Naive thymus-derived CD4-positive, alpha-beta T cell (primary cell): ENCODE measurements at regions not wholly inside any gene's neighbourhood (a gene's known extent, or its start where the extent isn't known, plus 50 kb on each side); places are given as distances from the start of the nearest gene placed in this dataset.

Experiments used
- ATAC-seq: fragments of 150-1000 bp; cut with Tn5 transposase; 2 replicates; pipeline ENCODE4 v1.10.0; 2021; ENCODE audit warnings: mild to moderate bottlenecking, moderate library complexity
- CTCF ChIA-PET: fragments of 350-600 bp; sonication (Branson Sonifier 250); formaldehyde crosslinking; loops from one replicate; lab custom pipeline; 2021; ENCODE audit warnings: antibody characterized with exemption; lab: Charles Lee
- POLR2A ChIA-PET: fragments of 350-600 bp; sonication (Branson Sonifier 250); formaldehyde crosslinking; loops from one replicate; lab custom pipeline; 2021; ENCODE audit warnings: antibody characterized with exemption, inconsistent platforms; lab: Charles Lee
- DNase-seq, 9 donors: peaks; one replicate each; pipeline versions ENCODE4 v3.0.0 to v3.0.0-alpha.2; 2020 to 2022; ENCODE audit warnings: mixed read lengths in 1 of 9
- H3K27ac ChIP-seq: one replicate; pipeline ENCODE4 v1.7.0; 2013; ENCODE audit warnings: mild to moderate bottlenecking, low read depth, low read length, moderate library complexity
- H3K27me3 ChIP-seq, 2 donors: one replicate each; pipeline ENCODE4 v1.7.0; 2013; ENCODE audit warnings: low read length in 2 of 2, mild to moderate bottlenecking in 2 of 2, moderate library complexity in 2 of 2; ENCODE audit not compliant: control insufficient read depth in 2 of 2, insufficient read depth in 2 of 2
- H3K36me3 ChIP-seq, 3 experiments: 1 replicate in 2 of 3; 2 replicates in 1 of 3; pipeline ENCODE4 v1.7.0; 2013; ENCODE audit warnings: low read length in 3 of 3, mild to moderate bottlenecking in 3 of 3, moderate library complexity in 1 of 3; ENCODE audit not compliant: insufficient read depth in 3 of 3, control insufficient read depth in 2 of 3
- H3K4me1 ChIP-seq, 2 donors: one replicate each; pipeline ENCODE4 v1.7.0; 2013; ENCODE audit warnings: low read length in 2 of 2, mild to moderate bottlenecking in 2 of 2, moderate library complexity in 1 of 2; ENCODE audit not compliant: control insufficient read depth in 2 of 2, insufficient read depth in 2 of 2
- H3K4me3 ChIP-seq: 2 replicates; pipeline ENCODE4 v1.7.0; 2013; ENCODE audit warnings: mild to moderate bottlenecking, low read length
- H3K9me3 ChIP-seq, 3 experiments: 1 replicate in 2 of 3; 2 replicates in 1 of 3; pipeline ENCODE4 v1.7.0; 2013; ENCODE audit warnings: low read length in 3 of 3; ENCODE audit not compliant: control insufficient read depth in 2 of 3
- H3K27ac Mint-ChIP-seq, 9 donors: one replicate each; pipeline ENCODE4 v1.8.0; 2020 to 2022; ENCODE audit warnings: mixed read lengths in 9 of 9, mild to moderate bottlenecking in 8 of 9, moderate library complexity in 5 of 9, inconsistent platforms in 2 of 9
- H3K27me3 Mint-ChIP-seq, 5 donors: one replicate each; pipeline ENCODE4 v1.8.0; 2021 to 2022; ENCODE audit warnings: mixed read lengths in 5 of 5, mild to moderate bottlenecking in 1 of 5
- H3K36me3 Mint-ChIP-seq, 5 donors: one replicate each; pipeline ENCODE4 v1.8.0; 2020 to 2022; ENCODE audit warnings: mixed read lengths in 5 of 5, mild to moderate bottlenecking in 3 of 5, inconsistent platforms in 1 of 5
- H3K4me1 Mint-ChIP-seq, 7 donors: one replicate each; pipeline ENCODE4 v1.8.0; 2020 to 2022; ENCODE audit warnings: mixed read lengths in 7 of 7, mild to moderate bottlenecking in 3 of 7, inconsistent platforms in 1 of 7
- H3K4me3 Mint-ChIP-seq, 10 donors: one replicate each; pipeline ENCODE4 v1.8.0; 2020 to 2022; ENCODE audit warnings: mild to moderate bottlenecking in 10 of 10, mixed read lengths in 10 of 10, moderate library complexity in 6 of 10, inconsistent platforms in 2 of 10
- H3K9me3 Mint-ChIP-seq, 11 donors: one replicate each; pipeline ENCODE4 v1.8.0; 2020 to 2022; ENCODE audit warnings: mixed read lengths in 11 of 11, mild to moderate bottlenecking in 4 of 11, inconsistent platforms in 1 of 11, moderate library complexity in 1 of 11
- intact Hi-C, 2 donors: fragments of 100-400 bp; cut with micrococcal nuclease; formaldehyde crosslinking; loops; one replicate each; pipeline ENCODE4 v1.15.1; 2023

DNA sequence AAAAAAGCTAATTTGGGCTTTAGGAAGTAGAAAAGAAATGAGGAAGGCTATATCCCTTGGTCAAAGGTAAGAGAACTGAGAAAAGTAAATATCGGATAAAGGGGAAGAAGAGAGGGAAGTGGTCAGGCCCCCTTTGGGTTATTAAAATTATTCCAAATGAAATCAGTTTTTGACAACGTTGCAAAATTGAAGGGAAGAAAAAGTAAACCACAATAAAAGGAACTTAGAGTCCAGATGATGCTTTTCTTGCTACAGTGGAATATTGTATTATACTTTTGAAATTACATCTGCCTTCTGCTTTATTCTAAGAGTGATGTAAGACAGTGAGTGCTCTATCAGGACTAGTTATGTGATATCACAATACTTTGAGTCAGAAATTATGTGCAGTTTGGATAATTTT lies 59.4 kb upstream of the RBPJ start:
- Mint-ChIP-seq H3K36me3 (peaks cover 0 to 6% (median 0%) of the 10 kb centered on the region in 5 donors), H3K4me1 (peaks cover 0 to 1% (median 0%) of the 10 kb centered on the region in 7 donors), H3K9me3 (peaks cover 0 to 8% (median 2%) of the 10 kb centered on the region in 11 donors), H3K4me3 (no peak overlapping the region), H3K27me3 (peaks cover 1 to 11% (median 6%) of the 10 kb centered on the region in 5 donors), H3K27ac (no peak overlapping the region)
- H3K9me3 ChIP-seq = no peaks in the 10 kb centered on the region
- H3K4me1 ChIP-seq = no peaks in the 10 kb centered on the region
- ATAC-seq = no peak
- CTCF ChIA-PET = no interaction called here
- no peaks in the 10 kb centered on the region for H3K27me3 ChIP-seq
- no peak for DNase-seq
- no peak overlapping the region for H3K4me3 ChIP-seq
- no peaks in the 10 kb centered on the region for H3K36me3 ChIP-seq
- POLR2A ChIA-PET = no interaction called here
- no peak overlapping the region for H3K27ac ChIP-seq
- intact Hi-C loops = no loop called here

DNA sequence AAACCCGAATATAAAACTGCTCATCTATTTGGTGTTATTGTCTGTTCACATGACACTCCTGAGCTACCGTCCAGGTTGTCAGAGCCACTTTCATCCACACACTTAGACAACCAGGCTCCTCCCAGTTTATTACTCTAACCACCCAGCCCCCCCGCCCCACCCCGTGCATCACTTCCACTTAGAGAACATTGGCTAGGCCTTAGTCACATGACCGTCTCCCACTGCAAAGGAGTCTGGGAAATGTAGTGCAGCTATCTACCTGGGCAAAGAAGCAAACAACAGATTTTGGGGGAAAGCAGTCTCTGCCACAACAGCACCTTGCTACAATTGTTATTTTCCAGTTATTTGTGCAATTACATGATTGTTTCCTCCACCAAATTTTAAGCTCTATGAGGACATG lies 57.6 kb upstream of the RBPJ start:
- H3K27ac ChIP-seq = no peak overlapping the region
- CTCF ChIA-PET = no interaction called here

DNA sequence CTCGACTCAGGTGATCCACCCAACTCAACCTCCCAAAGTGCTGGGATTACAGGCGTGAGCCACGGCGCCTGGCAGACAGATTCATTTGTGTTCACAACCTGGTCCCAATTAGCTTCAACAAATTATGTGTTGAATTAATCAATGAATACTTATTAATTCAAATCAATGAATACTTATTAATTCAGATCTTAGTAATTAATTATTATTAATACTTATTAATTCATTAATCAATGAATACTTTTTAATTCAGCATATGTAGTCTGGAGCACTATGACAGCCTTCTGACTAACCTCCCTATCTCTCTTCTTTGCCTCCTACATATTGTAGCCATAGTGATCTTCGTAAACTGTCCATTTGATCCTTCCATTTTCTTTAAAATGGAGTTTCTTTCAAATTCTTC lies 56.7 kb upstream of the RBPJ start:
- peaks cover 0 to 14% (median 0%) of the 10 kb centered on the region in 7 donors for H3K4me1 Mint-ChIP-seq
- Histone ChIP-seq H3K27me3 (no peaks in the 10 kb centered on the region), H3K27ac (no peak overlapping the region), H3K9me3 (no peaks in the 10 kb centered on the region), H3K4me3 (no peak overlapping the region), H3K4me1 (no peaks in the 10 kb centered on the region), H3K36me3 (no peaks in the 10 kb centered on the region)
- intact Hi-C loops = no loop called here
- H3K9me3 Mint-ChIP-seq = peaks cover 0 to 8% (median 2%) of the 10 kb centered on the region in 11 donors
- ChIA-PET CTCF (no interaction called here), POLR2A (no interaction called here)
- ATAC-seq = no peak
- no peak for DNase-seq
- no peak overlapping the region for H3K27ac Mint-ChIP-seq
- H3K27me3 Mint-ChIP-seq = peaks cover 4 to 11% (median 6%) of the 10 kb centered on the region in 5 donors
- H3K36me3 Mint-ChIP-seq = peaks cover 0 to 6% (median 0%) of the 10 kb centered on the region in 5 donors
- H3K4me3 Mint-ChIP-seq = no peak overlapping the region

More for the DNA sequence above, 57.6 kb upstream of the RBPJ start:
- Histone ChIP-seq H3K4me3 (no peak overlapping the region), H3K27me3 (no peaks in the 10 kb centered on the region), H3K9me3 (no peaks in the 10 kb centered on the region), H3K36me3 (no peaks in the 10 kb centered on the region), H3K4me1 (no peaks in the 10 kb centered on the region)
- peaks cover 0 to 6% (median 0%) of the 10 kb centered on the region in 5 donors for H3K36me3 Mint-ChIP-seq
- H3K4me1 Mint-ChIP-seq = peaks cover 0 to 7% (median 0%) of the 10 kb centered on the region in 7 donors
- peaks cover 4 to 11% (median 6%) of the 10 kb centered on the region in 5 donors for H3K27me3 Mint-ChIP-seq
- intact Hi-C loops = no loop called here
- POLR2A ChIA-PET = no interaction called here
- DNase-seq (no peak), ATAC-seq (no peak)
- peaks cover 0 to 8% (median 2%) of the 10 kb centered on the region in 11 donors for H3K9me3 Mint-ChIP-seq
- H3K27ac Mint-ChIP-seq = no peak overlapping the region
- H3K4me3 Mint-ChIP-seq = no peak overlapping the region

- H3K27me3 ChIP-seq = no peaks in the 10 kb centered on the region
- CTCF ChIA-PET = no interaction called here
- DNase-seq (no peak), ATAC-seq (no peak)
- H3K9me3 ChIP-seq = no peaks in the 10 kb centered on the region
- peaks cover 0 to 5% (median 0%) of the 10 kb centered on the region in 11 donors for H3K9me3 Mint-ChIP-seq
- H3K36me3 Mint-ChIP-seq = peaks cover 0 to 6% (median 0%) of the 10 kb centered on the region in 5 donors
- H3K27me3 Mint-ChIP-seq = peaks cover 5 to 10% (median 7%) of the 10 kb centered on the region in 5 donors
- H3K4me1 ChIP-seq = no peaks in the 10 kb centered on the region
- H3K4me1 Mint-ChIP-seq = peaks cover 0 to 23% (median 0%) of the 10 kb centered on the region in 7 donors
- POLR2A ChIA-PET = no interaction called here
- no peak overlapping the region for H3K27ac Mint-ChIP-seq
- no peak overlapping the region for H3K4me3 Mint-ChIP-seq
- H3K36me3 ChIP-seq = no peaks in the 10 kb centered on the region
- H3K27ac ChIP-seq = no peak overlapping the region
- intact Hi-C loops = no loop called here
- H3K4me3 ChIP-seq = no peak overlapping the region
These were observed 53.7 kb upstream of the RBPJ start for GRCh38 chr4:26267087-26267486.

GRCh38 chr4:26268246-26268645 lies 52.6 kb upstream of the RBPJ start:
- intact Hi-C loops = no loop called here
- Mint-ChIP-seq H3K9me3 (peaks cover 0 to 2% (median 0%) of the 10 kb centered on the region in 11 donors), H3K27me3 (peaks cover 0 to 10% (median 6%) of the 10 kb centered on the region in 5 donors), H3K4me1 (peaks cover 0 to 32% (median 6%) of the 10 kb centered on the region in 7 donors), H3K36me3 (peaks cover 0 to 2% (median 0%) of the 10 kb centered on the region in 5 donors), H3K4me3 (no peak overlapping the region), H3K27ac (no peak overlapping the region)
- Histone ChIP-seq H3K4me3 (no peak overlapping the region), H3K36me3 (no peaks in the 10 kb centered on the region), H3K27me3 (no peaks in the 10 kb centered on the region), H3K4me1 (no peaks in the 10 kb centered on the region), H3K9me3 (no peaks in the 10 kb centered on the region), H3K27ac (no peak overlapping the region)
- no peak for ATAC-seq
- POLR2A ChIA-PET = no interaction called here
- no peak for DNase-seq
- CTCF ChIA-PET = no interaction called here

- H3K27me3 ChIP-seq = no peaks in the 10 kb centered on the region
- no peak overlapping the region for H3K27ac Mint-ChIP-seq
- intact Hi-C loops = no loop called here
- peaks cover 0 to 2% (median 0%) of the 10 kb centered on the region in 11 donors for H3K9me3 Mint-ChIP-seq
- no peak overlapping the region for H3K27ac ChIP-seq
- ATAC-seq = no peak
- H3K9me3 ChIP-seq = no peaks in the 10 kb centered on the region
- DNase-seq = no peak
- POLR2A ChIA-PET = no interaction called here
- peaks cover 0 to 4% (median 0%) of the 10 kb centered on the region in 5 donors for H3K36me3 Mint-ChIP-seq
- H3K4me3 Mint-ChIP-seq = no peak overlapping the region
- H3K27me3 Mint-ChIP-seq = peaks cover 0 to 13% (median 6%) of the 10 kb centered on the region in 5 donors
- no peaks in the 10 kb centered on the region for H3K4me1 ChIP-seq
- no peaks in the 10 kb centered on the region for H3K36me3 ChIP-seq
- CTCF ChIA-PET = no interaction called here
- peaks cover 0 to 40% (median 8%) of the 10 kb centered on the region in 7 donors for H3K4me1 Mint-ChIP-seq
- H3K4me3 ChIP-seq = no peak overlapping the region
These were observed 51.8 kb upstream of the RBPJ start for GRCh38 chr4:26269038-26269437.
